Hepatocyte (in vitro differentiated cells): ENCODE measurements at regions not wholly inside any gene's neighbourhood (a gene's known extent, or its start where the extent isn't known, plus 50 kb on each side); places are given as distances from the start of the nearest gene placed in this dataset.

Source experiments
- DNase-seq: peaks from one replicate; pipeline ENCODE4 v3.0.0-alpha.2; 2016; ENCODE audit warnings: low spot score
- H2AFZ ChIP-seq: fragments of 200-600 bp; sonication (generic); 2 replicates; pipeline ENCODE4 v1.6.0; 2016; ENCODE audit warnings: antibody characterized with exemption, mild to moderate bottlenecking
- H3K27ac ChIP-seq: fragments of 200-600 bp; sonication (generic); 2 replicates; pipeline ENCODE4 v1.5.1; 2016; ENCODE audit warnings: mild to moderate bottlenecking
- H3K27me3 ChIP-seq: fragments of 200-600 bp; sonication (generic); 2 replicates; pipeline ENCODE4 v1.6.1; 2016
- H3K36me3 ChIP-seq: fragments of 200-600 bp; sonication (generic); replicated peaks from 2 replicates; pipeline ENCODE4 v1.5.1; 2016; ENCODE audit warnings: low read depth; ENCODE audit not compliant: insufficient read depth
- H3K4me1 ChIP-seq: fragments of 200-600 bp; sonication (generic); 2 replicates; pipeline ENCODE4 v1.5.1; 2016; ENCODE audit warnings: mild to moderate bottlenecking, moderate library complexity; ENCODE audit not compliant: insufficient read depth
- H3K4me2 ChIP-seq: fragments of 200-600 bp; sonication (generic); 2 replicates; pipeline ENCODE4 v1.6.0; 2016
- H3K4me3 ChIP-seq: fragments of 200-600 bp; sonication (generic); 2 replicates; pipeline ENCODE4 v1.5.1; 2016; ENCODE audit warnings: mild to moderate bottlenecking
- H3K79me2 ChIP-seq: fragments of 200-600 bp; sonication (generic); 2 replicates; pipeline ENCODE4 v1.6.0; 2017; ENCODE audit warnings: mild to moderate bottlenecking
- H3K9me2 ChIP-seq: fragments of 200-600 bp; sonication (generic); replicated peaks from 2 replicates; pipeline ENCODE4 v1.6.0; 2017; ENCODE audit warnings: mild to moderate bottlenecking; ENCODE audit not compliant: insufficient read depth
- H3K9me3 ChIP-seq: fragments of 200-600 bp; sonication (generic); 2 replicates; pipeline ENCODE4 v1.5.1; 2016; ENCODE audit warnings: low read depth, mild to moderate bottlenecking
- H4K20me1 ChIP-seq: fragments of 200-600 bp; sonication (generic); 2 replicates; pipeline ENCODE4 v1.6.0; 2016; ENCODE audit warnings: mild to moderate bottlenecking; ENCODE audit not compliant: insufficient read depth, poor library complexity, severe bottlenecking
- CTCF ChIP-seq: fragments of 200-600 bp; sonication (generic); IDR thresholded peaks from 2 replicates; pipeline ENCODE4 v1.5.1; 2016; ENCODE audit warnings: antibody characterized with exemption, mild to moderate bottlenecking; ENCODE audit not compliant: poor library complexity
- EZH2 ChIP-seq: fragments of 200-600 bp; sonication (generic); IDR thresholded peaks from 2 replicates; pipeline ENCODE4 v1.6.1; 2016; ENCODE audit warnings: antibody characterized with exemption, mild to moderate bottlenecking, borderline replicate concordance
- EZH2phosphoT487 ChIP-seq: fragments of 200-600 bp; sonication (generic); IDR thresholded peaks from one replicate; pipeline ENCODE4 v1.6.1; 2018; ENCODE audit warnings: antibody characterized with exemption, mild to moderate bottlenecking, low read depth, moderate library complexity; ENCODE audit not compliant: unreplicated experiment, severe bottlenecking
- WGBS: methylation state at CpG from one replicate; pipeline ENCODE4 v1.1.6; 2016; ENCODE audit warnings: low lambda C conversion rate; ENCODE audit errors: missing lambda C conversion rate; 5-methylcytosine and 5-hydroxymethylcytosine counted together

GRCh38 chr5:53236683-53237082 lies 127.1 kb upstream of the MOCS2 start:
- no peaks in the 10 kb centered on the region for H3K79me2 ChIP-seq
- H3K27me3 ChIP-seq: no peaks in the 10 kb centered on the region

GRCh38 chr5:53237876-53238275 lies 128.3 kb upstream of the MOCS2 start:
- WGBS: 93% methylated on average over 6 of the region's 6 CpGs

More at GRCh38 chr5:53236683-53237082, 127.1 kb upstream of the MOCS2 start:
- Histone ChIP-seq H3K27ac (no peak overlapping the region), H3K4me1 (no peaks in the 10 kb centered on the region), H3K9me2 (no peaks in the 10 kb centered on the region), H3K36me3 (no peaks in the 10 kb centered on the region), H4K20me1 (no peaks in the 10 kb centered on the region), H3K9me3 (no peaks in the 10 kb centered on the region), H3K4me3 (no peak overlapping the region), H2AFZ (no peak overlapping the region), H3K4me2 (no peak overlapping the region)
- DNase-seq: no peak
- 93% methylated on average over 3 of the region's 3 CpGs for WGBS
- TF ChIP-seq EZH2 (no peak), CTCF (no peak), EZH2phosphoT487 (no peak)

GRCh38 chr5:53239301-53239990 lies 129.9 kb upstream of the MOCS2 start:
- no peak overlapping the region for H3K27ac ChIP-seq
- H2AFZ ChIP-seq: no peak overlapping the region
- no peaks in the 10 kb centered on the region for H3K36me3 ChIP-seq
- H3K9me2 ChIP-seq: no peaks in the 10 kb centered on the region
- 90% methylated on average over 2 of the region's 2 CpGs for WGBS
- TF ChIP-seq EZH2: no peak
- no peak for TF ChIP-seq EZH2phosphoT487
- no peak for TF ChIP-seq CTCF
- no peaks in the 10 kb centered on the region for H3K27me3 ChIP-seq
- no peaks in the 10 kb centered on the region for H4K20me1 ChIP-seq
- no peak overlapping the region for H3K4me3 ChIP-seq
- no peaks in the 10 kb centered on the region for H3K79me2 ChIP-seq
- no peaks in the 10 kb centered on the region for H3K9me3 ChIP-seq
- H3K4me1 ChIP-seq: no peaks in the 10 kb centered on the region
- no peak for DNase-seq
- H3K4me2 ChIP-seq: no peak overlapping the region

More at GRCh38 chr5:53237876-53238275, 128.3 kb upstream of the MOCS2 start:
- Histone ChIP-seq H3K4me2 (no peak overlapping the region), H3K27me3 (no peaks in the 10 kb centered on the region), H4K20me1 (no peaks in the 10 kb centered on the region), H3K9me2 (no peaks in the 10 kb centered on the region), H3K4me1 (no peaks in the 10 kb centered on the region), H3K36me3 (no peaks in the 10 kb centered on the region), H3K27ac (no peak overlapping the region), H3K4me3 (no peak overlapping the region), H3K79me2 (no peaks in the 10 kb centered on the region), H2AFZ (no peak overlapping the region), H3K9me3 (no peaks in the 10 kb centered on the region)
- TF ChIP-seq CTCF: no peak
- no peak for TF ChIP-seq EZH2phosphoT487
- no peak for TF ChIP-seq EZH2
- no peak for DNase-seq

DNA sequence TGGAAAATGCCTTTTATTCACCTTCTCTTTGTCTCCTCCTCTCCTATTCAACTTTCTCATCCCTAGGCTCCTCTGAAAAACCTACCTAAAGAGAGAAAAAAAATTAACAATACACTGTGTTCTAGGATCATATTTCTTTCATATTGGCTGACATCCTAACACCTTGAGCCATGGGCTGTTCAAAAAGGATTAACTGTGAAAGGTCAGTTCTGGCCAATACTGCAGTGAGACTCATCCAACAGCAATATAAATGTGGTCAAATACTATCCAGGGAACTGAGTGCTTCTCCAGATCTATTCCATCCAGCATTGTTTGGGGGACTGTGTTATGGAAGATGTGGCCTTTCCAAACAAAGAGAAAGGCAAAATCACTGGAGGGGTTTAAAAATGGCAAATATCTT lies 131.1 kb upstream of the MOCS2 start:
- no peak overlapping the region for H3K4me2 ChIP-seq
- TF ChIP-seq EZH2phosphoT487 (no peak), EZH2 (no peak), CTCF (no peak)
- no peak overlapping the region for H3K4me3 ChIP-seq

More for the DNA sequence above, 131.1 kb upstream of the MOCS2 start:
- H3K27me3 ChIP-seq: no peaks in the 10 kb centered on the region
- H3K4me1 ChIP-seq: no peaks in the 10 kb centered on the region
- no peak overlapping the region for H3K27ac ChIP-seq
- H3K36me3 ChIP-seq: no peaks in the 10 kb centered on the region
- H4K20me1 ChIP-seq: no peaks in the 10 kb centered on the region
- no peaks in the 10 kb centered on the region for H3K79me2 ChIP-seq
- no peaks in the 10 kb centered on the region for H3K9me3 ChIP-seq
- no peak for DNase-seq
- no peaks in the 10 kb centered on the region for H3K9me2 ChIP-seq
- no peak overlapping the region for H2AFZ ChIP-seq
